ENCODE measurements at regions not wholly inside any gene's neighbourhood (a gene's known extent, or its start where the extent isn't known, plus 50 kb on each side); places are given as distances from the start of the nearest gene placed in this dataset.

DNA sequence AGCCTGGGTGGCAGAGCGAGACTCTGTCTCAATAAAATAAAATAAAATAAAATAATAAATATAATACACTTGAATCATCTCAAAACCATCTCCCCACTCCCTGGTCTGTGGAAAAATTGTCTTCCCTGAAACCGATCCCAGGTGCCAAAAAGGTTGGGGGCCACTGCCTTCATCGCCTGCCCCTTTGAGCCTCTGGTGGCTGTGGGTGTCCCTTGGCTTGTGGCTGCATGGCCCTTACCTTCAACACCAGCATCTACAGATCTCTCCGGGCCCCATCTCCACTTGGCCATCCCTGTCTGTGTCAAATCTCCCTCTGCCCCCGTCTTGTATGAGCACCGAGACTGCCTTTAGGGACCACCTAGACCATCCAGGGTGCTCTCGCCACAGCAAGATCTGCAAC lies 177.3 kb downstream of the SEC14L1 start:
- no peak overlapping the region for H3K4me3 ChIP-seq
- peaks cover 12 to 72% (median 54%) of the 10 kb centered on the region in 9 donors for H3K4me1 ChIP-seq
- 97 to 98% methylated on average over 7 of the region's 7 CpGs for WGBS, 2 donors
- no peak for ATAC-seq
- no peaks in the 10 kb centered on the region for H3K27me3 ChIP-seq
- no peak overlapping the region for H3K27ac ChIP-seq
- intact Hi-C loops (cut with DNase I) = no loop called here
- H3K9me3 ChIP-seq = no peaks in the 10 kb centered on the region
- no peaks in the 10 kb centered on the region for H3K36me3 ChIP-seq
- no peak for DNase-seq
- no peak for TF ChIP-seq CTCF (IDR thresholded peaks at IDR 0.05)

- Histone ChIP-seq H3K4me3 (peak overlapping the region in 8 of 10 donors; percentile 39 to 57 (median 52)), H3K36me3 (no peaks in the 10 kb centered on the region), H3K9me3 (no peaks in the 10 kb centered on the region), H3K27ac (peak overlapping the region in 9 of 10 donors; percentile 63 to 94 (median 81)), H3K27me3 (no peaks in the 10 kb centered on the region), H3K4me1 (peaks cover 11 to 72% (median 54%) of the 10 kb centered on the region in 9 donors)
- ATAC-seq = no peak
- intact Hi-C loops (cut with DNase I) = no loop called here
- TF ChIP-seq CTCF (IDR thresholded peaks at IDR 0.05) = no peak
- DNase-seq = no peak
- WGBS, 2 donors = 60 to 76% methylated on average over 14 of the region's 14 CpGs
Measured at GRCh38 chr17:77318491-77319210, 177.9 kb downstream of the SEC14L1 start.

- no peaks in the 10 kb centered on the region for H3K36me3 ChIP-seq
- ATAC-seq (peak; percentile 40 to 71 (median 62)), DNase-seq (peak; percentile 76 to 87)
- WGBS, 2 donors = 38 to 42% methylated on average over 38 of the region's 38 CpGs
- no peaks in the 10 kb centered on the region for H3K27me3 ChIP-seq
- peak overlapping the region in 9 of 10 donors; percentile 63 to 94 (median 81) for H3K27ac ChIP-seq
- peaks cover 12 to 79% (median 57%) of the 10 kb centered on the region in 9 donors for H3K4me1 ChIP-seq
- TF ChIP-seq CTCF (IDR thresholded peaks at IDR 0.05) = no peak
- H3K4me3 ChIP-seq = peak overlapping the region; percentile 12 to 57 (median 50)
- H3K9me3 ChIP-seq = no peaks in the 10 kb centered on the region
- intact Hi-C loops (cut with DNase I) = loop anchor here in 2 of 10 donors (10.0 kb wide), 2 partner anchors 105 to 115 kb away; no protein-coding TSS in a partner anchor
Measured at GRCh38 chr17:77319211-77320043, 178.7 kb downstream of the SEC14L1 start.

DNA sequence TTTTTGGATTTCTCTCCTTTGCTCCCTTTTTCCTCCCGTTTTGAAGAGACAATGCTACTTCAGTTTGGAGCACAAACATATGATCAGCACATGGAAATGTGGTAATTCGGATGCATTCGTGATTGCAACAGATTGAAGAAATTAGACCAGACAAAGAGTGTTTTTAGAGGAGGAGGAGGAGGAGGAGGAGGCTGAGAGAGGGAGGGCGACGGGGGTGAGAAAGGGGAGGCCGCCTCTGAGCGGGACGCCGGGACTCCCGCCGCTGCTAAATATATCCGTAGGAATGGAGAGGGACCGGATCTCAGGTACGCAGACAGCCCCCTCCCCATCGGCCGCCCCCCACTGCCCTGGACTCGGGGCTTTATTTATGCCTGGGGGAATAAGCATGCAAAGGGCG lies 179.3 kb downstream of the SEC14L1 start:
- DNase-seq (no peak), ATAC-seq (no peak)
- H3K27ac ChIP-seq = peak overlapping the region in 9 of 10 donors; percentile 63 to 94 (median 81)
- H3K9me3 ChIP-seq = no peaks in the 10 kb centered on the region
- H3K27me3 ChIP-seq = no peaks in the 10 kb centered on the region
- H3K4me3 ChIP-seq = peak overlapping the region; percentile 12 to 57 (median 50)
- 48 to 50% methylated on average over 18 of the region's 18 CpGs for WGBS, 2 donors
- H3K36me3 ChIP-seq = no peaks in the 10 kb centered on the region
- TF ChIP-seq CTCF (IDR thresholded peaks at IDR 0.05) = no peak
- peaks cover 12 to 84% (median 62%) of the 10 kb centered on the region in 9 donors for H3K4me1 ChIP-seq
- intact Hi-C loops (cut with DNase I) = loop anchor here in 2 of 10 donors (10.0 kb wide), 2 partner anchors 105 to 115 kb away; no protein-coding TSS in a partner anchor
